HepG2 (cell line): ENCODE measurements at regions not wholly inside any gene's neighbourhood (a gene's known extent, or its start where the extent isn't known, plus 50 kb on each side); places are given as distances from the start of the nearest gene placed in this dataset.

ENCODE experiments used
- ATAC-seq: fragments of 200-7000 bp; cut with Tn5 transposase; 3 replicates; pipeline ENCODE4 v1.9.1; 2020; ENCODE audit warnings: mild to moderate bottlenecking, moderate library complexity
- BruUV-seq: library from RNA; stranded (reverse); fragments of 400-500 nt; replicated peaks from 2 replicates; lab custom pipeline; 2021; lab: Mats Ljungman, UMichigan
- CTCF ChIA-PET: fragments of 300-600 bp; formaldehyde crosslinking; extraction: SDS; loops from one replicate; lab custom pipeline; 2021; ENCODE audit warnings: low total read pairs, inconsistent platforms, low intra/inter-chr PET ratio; lab: Yijun Ruan, JAX
- POLR2A ChIA-PET: fragments of 350-600 bp; sonication (Branson Sonifier 250); formaldehyde crosslinking; loops from one replicate; lab custom pipeline; 2020; ENCODE audit warnings: antibody characterized with exemption, inconsistent platforms; lab: Yijun Ruan, JAX
- DNase-seq: peaks from one replicate; pipeline ENCODE4 v3.0.0-alpha.2; 2015; ENCODE audit warnings: low spot score
- FAIRE-seq: peaks from 3 replicates; lab custom pipeline; 2011; peaks lifted over from hg19 to GRCh38; lab: Jason Lieb, UNC
- H2AFZ ChIP-seq: one replicate; pipeline ENCODE4 v1.6.1; 2011; ENCODE audit warnings: low read length, inconsistent platforms
- H3K27ac ChIP-seq: fragments of 300-600 bp; 3 replicates; pipeline ENCODE4 v1.8.0; 2011; ENCODE audit warnings: mixed run types, mild to moderate bottlenecking, mixed read lengths, low read length, inconsistent platforms; ENCODE audit not compliant: insufficient read depth; ENCODE audit errors: extremely low read length
- H3K27me3 ChIP-seq, 2 experiments: fragments of 200-600 bp in 1 of 2; 2 replicates in 1 of 2; 3 replicates in 1 of 2; pipeline versions ENCODE4 v1.6.0 to v1.8.0; 2011; ENCODE audit warnings: low read length in 2 of 2, mild to moderate bottlenecking in 2 of 2, moderate library complexity in 2 of 2, inconsistent platforms in 1 of 2; ENCODE audit not compliant: insufficient read depth in 2 of 2, control insufficient read depth in 1 of 2
- H3K36me3 ChIP-seq, 2 experiments: fragments of 200-600 bp in 1 of 2; replicated peaks in 1 of 2; 2 replicates in 1 of 2; 3 replicates in 1 of 2; pipeline versions ENCODE4 v1.5.1 to v1.8.0; 2011; ENCODE audit warnings: low read length in 2 of 2, inconsistent platforms in 1 of 2; ENCODE audit not compliant: insufficient read depth in 2 of 2, control insufficient read depth in 1 of 2
- H3K4me1 ChIP-seq: 2 replicates; pipeline ENCODE4 v1.5.1; 2012; ENCODE audit warnings: low read length, inconsistent platforms; ENCODE audit not compliant: insufficient read depth
- H3K4me2 ChIP-seq: 2 replicates; pipeline ENCODE4 v1.6.0; 2011; ENCODE audit warnings: low read depth, low read length, inconsistent platforms
- H3K4me3 ChIP-seq, 3 experiments: fragments of 200-600 bp in 1 of 3; sonication (generic), shearing (Covaris generic) in 1 of 3; replicated peaks in 1 of 3; 2 replicates each; pipeline ENCODE4 v1.5.1; 2011 to 2016; ENCODE audit warnings: low read length in 3 of 3, inconsistent platforms in 2 of 3, low read depth in 2 of 3, mild to moderate bottlenecking in 2 of 3, control low read depth in 1 of 3, mixed read lengths in 1 of 3; ENCODE audit not compliant: insufficient read depth in 1 of 3
- H3K79me2 ChIP-seq: one replicate; pipeline ENCODE4 v1.6.1; 2011; ENCODE audit warnings: low read length, inconsistent platforms; ENCODE audit not compliant: insufficient read depth
- H3K9ac ChIP-seq: 2 replicates; pipeline ENCODE4 v1.6.0; 2011; ENCODE audit warnings: mild to moderate bottlenecking, low read depth, low read length, inconsistent platforms; ENCODE audit not compliant: insufficient read depth
- H3K9me3 ChIP-seq: 2 replicates; pipeline ENCODE4 v1.5.1; 2012; ENCODE audit warnings: mild to moderate bottlenecking, low read length
- H4K20me1 ChIP-seq: 2 replicates; pipeline ENCODE4 v1.6.0; 2011; ENCODE audit warnings: inconsistent platforms, mild to moderate bottlenecking, low read length, moderate library complexity; ENCODE audit not compliant: insufficient read depth
- CBX5 ChIP-seq: sonication (generic); formaldehyde crosslinking; IDR thresholded peaks from 2 replicates; pipeline ENCODE4 v1.4.0; 2020; ENCODE audit warnings: missing genetic modification reagents, borderline replicate concordance
- ELK4 ChIP-seq: sonication (generic); formaldehyde crosslinking; IDR thresholded peaks from 2 replicates; pipeline ENCODE4 v1.9.0; 2021; ENCODE audit warnings: missing genetic modification reagents, borderline replicate concordance
- FOXP1 ChIP-seq, 2 experiments: fragments of 450-650 bp in 1 of 2; IDR thresholded peaks; 2 replicates each; pipeline ENCODE4 v1.6.1; 2017 to 2018; ENCODE audit warnings: antibody characterized with exemption in 1 of 2
- ISL2 ChIP-seq: sonication (generic); formaldehyde crosslinking; IDR thresholded peaks from 2 replicates; pipeline ENCODE4 v1.5.0; 2020; ENCODE audit warnings: missing genetic modification reagents
- JUN ChIP-seq: sonication (generic); formaldehyde crosslinking; IDR thresholded peaks from 2 replicates; pipeline ENCODE4 v1.4.0; 2020; ENCODE audit warnings: mild to moderate bottlenecking, missing genetic modification reagents
- MAF1 ChIP-seq: sonication (generic); formaldehyde crosslinking; IDR thresholded peaks from 2 replicates; pipeline ENCODE4 v1.5.0; 2020; ENCODE audit warnings: missing genetic modification reagents, borderline replicate concordance
- MEIS1 ChIP-seq: sonication (generic); formaldehyde crosslinking; IDR thresholded peaks from 2 replicates; pipeline ENCODE4 v1.9.0; 2021; ENCODE audit warnings: mild to moderate bottlenecking, missing genetic modification reagents, moderate library complexity, borderline replicate concordance
- SATB2 ChIP-seq: sonication (generic); formaldehyde crosslinking; IDR thresholded peaks from 2 replicates; pipeline ENCODE4 v1.5.0; 2020; ENCODE audit warnings: missing genetic modification reagents
- SRSF4 ChIP-seq: fragments of 200-400 bp; formaldehyde crosslinking; IDR thresholded peaks from one replicate; pipeline ENCODE4 v1.6.1; 2018; ENCODE audit warnings: mild to moderate bottlenecking, low read depth, low read length, moderate library complexity; ENCODE audit not compliant: poor library complexity, severe bottlenecking
- STAT5B ChIP-seq: sonication (generic); formaldehyde crosslinking; IDR thresholded peaks from 2 replicates; pipeline ENCODE4 v1.4.0; 2020; ENCODE audit warnings: missing genetic modification reagents
- ZFP41 ChIP-seq: sonication (generic); formaldehyde crosslinking; IDR thresholded peaks from 2 replicates; pipeline ENCODE4 v1.4.0; 2020; ENCODE audit warnings: mild to moderate bottlenecking, missing genetic modification reagents, borderline replicate concordance
- ZNF704 ChIP-seq: sonication (generic); formaldehyde crosslinking; IDR thresholded peaks from 2 replicates; pipeline ENCODE4 v1.8.1; 2023; ENCODE audit warnings: mild to moderate bottlenecking, inconsistent platforms, moderate library complexity, missing genetic modification reagents, borderline replicate concordance
- ZNF737 ChIP-seq: sonication (generic); formaldehyde crosslinking; IDR thresholded peaks from 2 replicates; pipeline ENCODE4 v1.5.0; 2020; ENCODE audit warnings: missing genetic modification reagents, mild to moderate bottlenecking, borderline replicate concordance
- ZNF740 ChIP-seq: sonication (generic); formaldehyde crosslinking; IDR thresholded peaks from 2 replicates; pipeline ENCODE4 v1.4.0; 2020; ENCODE audit warnings: missing genetic modification reagents
- ZNF749 ChIP-seq: sonication (generic); formaldehyde crosslinking; IDR thresholded peaks from 2 replicates; pipeline ENCODE4 v1.8.0; 2022; ENCODE audit warnings: mild to moderate bottlenecking, missing genetic modification reagents, moderate library complexity, borderline replicate concordance
- WGBS: methylation state at CpG from one replicate; pipeline ENCODE4 v1.1.6; 2017; ENCODE audit warnings: low lambda C conversion rate; 5-methylcytosine and 5-hydroxymethylcytosine counted together
- in situ Hi-C: cut with HindIII; loops from 2 replicates; pipeline ENCODE4 v1.10.0; 2017; ENCODE audit warnings: low pct_unique_long_range_greater_than_20kb; ENCODE audit not compliant: extremely low pct_ligation_motif_present
- intact Hi-C: fragments of 100-400 bp; cut with micrococcal nuclease; formaldehyde crosslinking; loops from one replicate; pipeline ENCODE4 v1.10.0; 2022; ENCODE audit not compliant: unreplicated experiment

DNA sequence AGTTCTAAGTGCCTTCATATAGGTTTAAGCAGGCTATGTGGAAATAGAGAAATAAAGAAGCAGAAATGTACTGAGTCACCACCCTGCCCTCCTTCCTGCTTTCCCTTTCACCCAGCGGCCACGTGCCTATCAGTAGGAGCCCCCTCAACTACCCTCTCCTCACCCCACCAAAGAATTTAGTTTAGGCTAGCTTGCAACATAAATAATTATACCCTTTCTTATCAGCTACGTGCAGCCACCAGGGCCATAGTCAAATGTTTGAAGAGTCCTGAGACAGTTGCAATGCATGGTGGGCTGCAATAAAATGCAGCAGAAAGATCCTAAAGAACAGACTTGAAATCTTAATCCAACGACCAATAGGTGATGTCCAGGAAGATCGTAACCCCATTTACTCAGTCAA is 101.2 kb downstream of the RTP5 start:
- Histone ChIP-seq H3K36me3 (no peaks in the 10 kb centered on the region), H2AFZ (no peak overlapping the region), H3K4me1 (peaks cover 12% of the 10 kb centered on the region), H3K4me3 (no peak overlapping the region), H3K9ac (no peak overlapping the region), H4K20me1 (no peaks in the 10 kb centered on the region), H3K9me3 (no peaks in the 10 kb centered on the region), H3K27ac (no peak overlapping the region), H3K79me2 (no peaks in the 10 kb centered on the region), H3K4me2 (no peak overlapping the region), H3K27me3 (peaks cover 6 to 30% of the 10 kb centered on the region in 2 experiments; a peak in 4 of 5 replicates)
- 23% methylated on average over 5 of the region's 5 CpGs for WGBS
- in situ Hi-C loops (no loop called here), intact Hi-C loops (no loop called here)
- POLR2A ChIA-PET = no interaction called here
- CTCF ChIA-PET = no interaction called here
- no peak for TF ChIP-seq ZNF704 (CRISPR knock-in tag)
- no peak for TF ChIP-seq STAT5B
- TF ChIP-seq SRSF4 = no peak
- no peak for TF ChIP-seq MEIS1 (CRISPR knock-in tag)
- no peak for TF ChIP-seq JUN (CRISPR knock-in tag)
- no peak for TF ChIP-seq MAF1 (CRISPR knock-in tag)
- no peak for TF ChIP-seq ZNF749 (CRISPR knock-in tag)
- TF ChIP-seq CBX5 (CRISPR knock-in tag) = no peak
- no peak for TF ChIP-seq ZNF740
- TF ChIP-seq FOXP1 (IDR thresholded peaks at IDR 0.05) = no peak
- no peak for TF ChIP-seq FOXP1 (CRISPR knock-in tag; IDR thresholded peaks at IDR 0.05)
- TF ChIP-seq ELK4 = no peak
- TF ChIP-seq ZNF737 = no peak
- TF ChIP-seq ZFP41 (CRISPR knock-in tag) = no peak
- TF ChIP-seq SATB2 = no peak
- no peak for TF ChIP-seq ISL2 (CRISPR knock-in tag)
- no peak for ATAC-seq
- no peak for DNase-seq
- BruUV-seq = no TSS peak
- no peak for FAIRE-seq
